Kidney glomerular epithelial cell (primary cell): ENCODE measurements at regions not wholly inside any gene's neighbourhood (a gene's known extent, or its start where the extent isn't known, plus 50 kb on each side); places are given as distances from the start of the nearest gene placed in this dataset.
"Not testable (repeated sequence)": the region's sequence is repeated elsewhere in the genome, so short reads cannot be mapped to it uniquely, and the experiment has no call there.

ENCODE experiments used
- DNase-seq: peaks from one replicate; lab custom pipeline; 2025; lab: John Stamatoyannopoulos, UW

GRCh38 chr20:54844346-54844745, 369.0 kb downstream of the DOK5 start:
- DNase-seq = no peak

GRCh38 chr20:54843865-54844264, 368.5 kb downstream of the DOK5 start:
- DNase-seq = no peak

- no peak for DNase-seq
Measured at GRCh38 chr20:54843431-54843830, 368.0 kb downstream of the DOK5 start.

GRCh38 chr20:54839224-54839623, 363.8 kb downstream of the DOK5 start:
- no peak for DNase-seq

- no peak for DNase-seq
Measured at GRCh38 chr20:54837226-54837625, 361.8 kb downstream of the DOK5 start.

GRCh38 chr20:54822386-54822785, 347.0 kb downstream of the DOK5 start:
- no peak for DNase-seq

- no peak for DNase-seq
Measured at GRCh38 chr20:54820392-54820791, 345.0 kb downstream of the DOK5 start.

GRCh38 chr20:54806462-54806861, 331.1 kb downstream of the DOK5 start:
- no peak for DNase-seq

- DNase-seq = no peak
Measured at GRCh38 chr20:54794874-54795273, 319.5 kb downstream of the DOK5 start.

GRCh38 chr20:54794110-54794509, 318.7 kb downstream of the DOK5 start:
- no peak for DNase-seq

GRCh38 chr20:54793291-54793992, 318.0 kb downstream of the DOK5 start:
- DNase-seq = no peak

- no peak for DNase-seq
Measured at GRCh38 chr20:54792688-54793087, 317.3 kb downstream of the DOK5 start.

- DNase-seq = not testable (repeated sequence)
Measured at GRCh38 chr20:54788260-54788659, 312.9 kb downstream of the DOK5 start.

GRCh38 chr20:54782758-54783157, 307.4 kb downstream of the DOK5 start:
- DNase-seq = not testable (repeated sequence)

GRCh38 chr20:54774426-54774825, 299.0 kb downstream of the DOK5 start:
- DNase-seq = no peak

GRCh38 chr20:54773643-54774000, 298.2 kb downstream of the DOK5 start:
- no peak for DNase-seq

- DNase-seq = no peak
Measured at GRCh38 chr20:54772893-54773642, 297.7 kb downstream of the DOK5 start.

- DNase-seq = no peak
Measured at GRCh38 chr20:54766483-54766882, 291.1 kb downstream of the DOK5 start.

GRCh38 chr20:54763366-54763765, 288.0 kb downstream of the DOK5 start:
- no peak for DNase-seq

GRCh38 chr20:54759589-54759988, 284.2 kb downstream of the DOK5 start:
- no peak for DNase-seq

GRCh38 chr20:54746796-54747195, 271.4 kb downstream of the DOK5 start:
- no peak for DNase-seq

GRCh38 chr20:54745780-54746179, 270.4 kb downstream of the DOK5 start:
- DNase-seq = no peak

- DNase-seq = no peak
Measured at GRCh38 chr20:54744097-54744496, 268.7 kb downstream of the DOK5 start.

- DNase-seq = no peak
Measured at GRCh38 chr20:54742193-54742592, 266.8 kb downstream of the DOK5 start.
